ENCODE measurements at regions not wholly inside any gene's neighbourhood (a gene's known extent, or its start where the extent isn't known, plus 50 kb on each side); places are given as distances from the start of the nearest gene placed in this dataset.

- TF ChIP-seq CTCF (conservative IDR thresholded peaks at IDR 0.05; ENCODE audit: low read depth, low read length): no peak
- no peak for TF ChIP-seq EZH2 (IDR thresholded peaks at IDR 0.05; ENCODE audit: borderline replicate concordance, low read depth, low read length, poor library complexity, severe bottlenecking)
Observed at GRCh38 chr10:63825111-63825510, 303.9 kb downstream of the REEP3 start.

All from A673 (cell line).